HEK293T (cell line): ENCODE measurements at regions not wholly inside any gene's neighbourhood (a gene's known extent, or its start where the extent isn't known, plus 50 kb on each side); places are given as distances from the start of the nearest gene placed in this dataset.

Experiments used
- ARNT ChIP-seq: fragments of 450-650 bp; IDR thresholded peaks from 2 replicates; pipeline ENCODE4 v1.6.1; 2017; ENCODE audit warnings: mild to moderate bottlenecking
- CTBP1 ChIP-seq: fragments of 450-650 bp; IDR thresholded peaks from 2 replicates; pipeline ENCODE4 v1.6.1; 2016; ENCODE audit warnings: borderline replicate concordance

DNA sequence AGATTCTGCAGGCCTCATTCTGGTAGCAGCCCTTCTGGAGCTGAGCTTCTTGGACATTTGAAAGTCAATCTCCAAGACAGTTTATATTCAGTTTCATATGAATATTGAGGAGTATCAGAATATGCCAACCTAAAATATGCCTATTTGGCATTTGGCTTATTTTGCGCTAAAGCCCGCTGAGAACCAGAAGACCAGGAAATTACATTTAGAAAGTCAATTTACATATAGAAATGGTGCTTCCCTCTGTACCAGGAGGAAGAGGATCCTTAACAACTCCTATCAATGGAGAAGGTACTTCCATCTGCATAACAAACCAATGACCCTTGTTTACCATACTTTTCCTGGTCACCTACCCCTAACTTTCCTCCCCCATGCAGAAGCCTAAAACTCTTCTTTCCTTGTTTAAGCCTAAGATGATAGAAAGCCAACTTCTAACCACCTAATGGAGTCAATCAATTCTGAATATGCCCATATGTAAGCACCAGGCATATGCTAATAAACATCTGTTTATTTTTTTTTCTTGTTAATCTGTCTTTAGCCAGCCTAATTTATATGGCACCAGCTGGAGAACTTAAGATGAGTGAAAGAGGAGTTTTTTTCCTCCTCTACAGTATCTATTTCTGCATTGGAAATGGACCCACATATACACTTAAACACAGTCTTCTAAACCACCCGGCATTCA lies 57.0 kb upstream of the DYNC1I2 start:
- TF ChIP-seq ARNT (no peak), CTBP1 (no peak)
